PFSK-1 (cell line): ENCODE measurements at regions not wholly inside any gene's neighbourhood (a gene's known extent, or its start where the extent isn't known, plus 50 kb on each side); places are given as distances from the start of the nearest gene placed in this dataset.

Source experiments
- POLR2AphosphoS5 ChIP-seq: IDR thresholded peaks from 2 replicates; pipeline ENCODE4 v1.6.1; 2012; ENCODE audit warnings: low read depth, mild to moderate bottlenecking, control low read depth, low read length, moderate library complexity
- TF ChIP-seq, protein P1 (sequence below), 2 experiments: IDR thresholded peaks; 2 replicates each; pipeline versions ENCODE4 v1.6.1 to v1.8.0; 2011 to 2012; ENCODE audit warnings: low read depth in 2 of 2, low read length in 2 of 2, control low read depth in 1 of 2, inconsistent platforms in 1 of 2, mild to moderate bottlenecking in 1 of 2, moderate library complexity in 1 of 2; ENCODE audit not compliant: insufficient read depth in 1 of 2

GRCh38 chr2:146193619-146194018 is 1651.2 kb upstream of the ACVR2A start:
- TF ChIP-seq, protein P1, sequence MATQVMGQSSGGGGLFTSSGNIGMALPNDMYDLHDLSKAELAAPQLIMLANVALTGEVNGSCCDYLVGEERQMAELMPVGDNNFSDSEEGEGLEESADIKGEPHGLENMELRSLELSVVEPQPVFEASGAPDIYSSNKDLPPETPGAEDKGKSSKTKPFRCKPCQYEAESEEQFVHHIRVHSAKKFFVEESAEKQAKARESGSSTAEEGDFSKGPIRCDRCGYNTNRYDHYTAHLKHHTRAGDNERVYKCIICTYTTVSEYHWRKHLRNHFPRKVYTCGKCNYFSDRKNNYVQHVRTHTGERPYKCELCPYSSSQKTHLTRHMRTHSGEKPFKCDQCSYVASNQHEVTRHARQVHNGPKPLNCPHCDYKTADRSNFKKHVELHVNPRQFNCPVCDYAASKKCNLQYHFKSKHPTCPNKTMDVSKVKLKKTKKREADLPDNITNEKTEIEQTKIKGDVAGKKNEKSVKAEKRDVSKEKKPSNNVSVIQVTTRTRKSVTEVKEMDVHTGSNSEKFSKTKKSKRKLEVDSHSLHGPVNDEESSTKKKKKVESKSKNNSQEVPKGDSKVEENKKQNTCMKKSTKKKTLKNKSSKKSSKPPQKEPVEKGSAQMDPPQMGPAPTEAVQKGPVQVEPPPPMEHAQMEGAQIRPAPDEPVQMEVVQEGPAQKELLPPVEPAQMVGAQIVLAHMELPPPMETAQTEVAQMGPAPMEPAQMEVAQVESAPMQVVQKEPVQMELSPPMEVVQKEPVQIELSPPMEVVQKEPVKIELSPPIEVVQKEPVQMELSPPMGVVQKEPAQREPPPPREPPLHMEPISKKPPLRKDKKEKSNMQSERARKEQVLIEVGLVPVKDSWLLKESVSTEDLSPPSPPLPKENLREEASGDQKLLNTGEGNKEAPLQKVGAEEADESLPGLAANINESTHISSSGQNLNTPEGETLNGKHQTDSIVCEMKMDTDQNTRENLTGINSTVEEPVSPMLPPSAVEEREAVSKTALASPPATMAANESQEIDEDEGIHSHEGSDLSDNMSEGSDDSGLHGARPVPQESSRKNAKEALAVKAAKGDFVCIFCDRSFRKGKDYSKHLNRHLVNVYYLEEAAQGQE (IDR thresholded peaks at IDR 0.05; ENCODE audit: insufficient read depth in 1 of 2, low read depth in 2 of 2, low read length in 2 of 2): no peak
- TF ChIP-seq POLR2AphosphoS5: no peak
